Activated T-helper 1 cell treated with anti-CD3 and anti-CD28 coated beads, Interleukin-2, amount 50 U/mL, for 16 hours (primary cell): ENCODE measurements at regions not wholly inside any gene's neighbourhood (a gene's known extent, or its start where the extent isn't known, plus 50 kb on each side); places are given as distances from the start of the nearest gene placed in this dataset.

Experiments used
- DNase-seq, 2 donors: peaks; one replicate each; pipeline ENCODE4 v3.0.0-alpha.2; 2020; ENCODE audit warnings: low read depth in 1 of 2, low spot score in 1 of 2

- DNase-seq, result no peak
Observed at GRCh38 chr15:38854506-38854905, 289.9 kb upstream of the RASGRP1 start.

DNA sequence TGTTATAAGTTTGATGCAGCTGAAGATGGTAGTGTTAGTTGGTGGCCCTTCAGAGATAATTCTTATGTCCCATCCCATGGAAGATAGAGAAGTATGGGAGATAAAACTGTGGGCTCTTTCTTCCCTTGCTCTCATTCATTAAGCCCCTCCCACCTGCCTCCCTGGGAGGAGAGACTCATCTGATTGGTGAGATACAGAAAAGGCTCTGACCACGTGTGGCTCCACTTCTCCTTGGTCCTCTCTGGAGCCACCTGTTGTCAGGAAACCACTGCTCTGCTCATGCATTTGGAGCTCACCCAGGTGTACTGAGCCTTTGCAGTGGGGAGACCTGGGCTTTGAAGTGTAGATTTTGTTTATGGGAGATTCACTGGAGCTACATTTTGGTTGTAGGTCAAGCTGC is 293.2 kb upstream of the RASGRP1 start:
- DNase-seq, result no peak

- DNase-seq, result no peak
Observed at GRCh38 chr15:38859574-38859973, 295.0 kb upstream of the RASGRP1 start.

DNA sequence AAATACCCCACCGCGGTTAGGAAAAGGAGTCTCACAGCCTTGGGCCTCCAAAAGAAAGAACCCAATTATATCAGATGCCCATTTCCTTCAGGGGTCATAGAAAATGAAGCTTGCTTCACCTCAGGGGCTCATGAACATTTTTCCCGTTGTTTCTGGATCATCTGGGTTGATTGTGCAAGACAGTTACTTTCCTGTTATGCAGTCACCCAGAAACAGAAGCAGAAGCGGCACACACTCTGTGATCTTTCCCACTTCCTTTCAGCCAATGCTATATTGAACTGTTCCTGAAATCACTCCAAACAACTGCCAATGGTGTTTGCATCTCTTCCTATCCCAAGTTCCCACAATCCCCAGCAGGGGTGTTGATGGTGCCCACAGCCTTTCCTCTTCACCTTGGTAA is 295.6 kb upstream of the RASGRP1 start:
- no peak for DNase-seq

GRCh38 chr15:38860674-38861073 is 296.1 kb upstream of the RASGRP1 start:
- no peak for DNase-seq

GRCh38 chr15:38861108-38861507 is 296.5 kb upstream of the RASGRP1 start:
- no peak for DNase-seq

DNA sequence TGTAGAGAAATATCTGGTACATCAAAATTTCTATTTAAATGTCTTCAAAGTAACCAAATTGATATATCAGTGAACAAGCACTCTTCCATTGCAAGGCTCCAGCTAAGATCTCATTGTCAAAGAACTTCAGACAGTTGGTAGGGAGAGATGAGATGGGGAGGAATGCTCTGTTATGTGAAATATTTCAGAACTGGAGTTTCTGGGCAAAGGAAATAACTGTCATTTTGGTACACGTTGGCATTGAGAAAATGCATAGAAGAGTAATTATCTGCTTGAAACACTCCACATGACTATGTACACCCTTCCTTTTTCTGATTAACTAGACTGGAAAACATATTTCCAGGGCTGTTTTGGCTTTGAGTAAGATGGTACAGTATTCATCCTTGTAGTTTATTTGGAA is 297.5 kb upstream of the RASGRP1 start:
- DNase-seq, result no peak

GRCh38 chr15:38863381-38863780 is 298.8 kb upstream of the RASGRP1 start:
- no peak for DNase-seq

GRCh38 chr15:38864122-38864521 is 299.5 kb upstream of the RASGRP1 start:
- DNase-seq, result no peak

DNA sequence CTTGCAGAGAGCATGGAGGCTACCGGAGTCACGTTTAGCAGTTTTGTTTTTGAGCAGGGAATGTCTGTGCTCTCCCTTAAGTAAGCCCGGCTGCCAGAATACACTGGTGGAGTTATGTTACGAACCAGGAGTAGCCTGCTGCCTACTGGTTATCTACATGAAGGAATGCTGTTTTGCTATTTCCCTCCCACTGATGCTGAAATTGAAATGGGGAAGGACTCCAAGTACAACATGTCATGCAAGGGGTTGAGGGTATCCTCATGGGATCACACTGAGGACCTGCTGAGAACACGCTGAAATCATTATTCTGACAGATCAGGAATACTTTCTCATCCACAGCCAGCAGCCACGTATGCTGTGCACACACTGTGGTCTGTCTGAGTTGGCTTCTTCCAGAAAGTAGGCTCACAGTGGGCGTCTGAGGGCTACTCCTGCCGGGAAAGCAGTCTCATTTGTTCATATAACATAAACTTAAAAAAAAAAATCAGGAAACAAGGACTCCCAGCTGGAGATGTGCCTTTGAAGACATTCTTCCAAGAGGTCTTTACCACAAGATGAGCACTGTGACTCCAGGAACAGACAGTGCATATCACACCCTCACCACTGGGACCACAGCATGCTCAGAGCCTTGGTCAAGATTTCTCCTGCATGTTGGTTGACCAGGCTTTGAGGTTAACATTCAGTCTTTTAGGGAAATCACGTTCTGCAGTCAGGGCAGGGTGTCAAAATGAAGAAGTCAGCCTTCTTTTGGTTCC is 300.4 kb upstream of the RASGRP1 start:
- no peak for DNase-seq

DNA sequence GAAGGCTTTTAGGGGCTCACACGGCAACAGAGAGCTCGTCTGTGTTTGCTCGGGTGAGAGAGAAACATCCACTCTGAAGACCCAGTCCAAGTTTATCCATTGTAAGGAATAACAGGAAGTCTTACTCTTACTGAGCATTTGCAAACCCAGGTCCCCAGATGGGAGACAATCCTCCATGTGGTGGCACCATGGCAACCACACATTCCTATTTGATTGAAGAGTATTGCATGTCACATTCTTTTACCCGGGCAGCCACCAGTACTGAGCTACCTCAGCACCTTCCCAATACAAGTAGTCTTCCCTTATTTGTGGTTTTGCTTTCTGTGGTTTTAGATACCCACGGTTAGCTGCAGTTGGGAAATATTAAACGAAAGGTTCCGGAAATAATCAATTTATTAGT is 302.9 kb upstream of the RASGRP1 start:
- no peak for DNase-seq

DNA sequence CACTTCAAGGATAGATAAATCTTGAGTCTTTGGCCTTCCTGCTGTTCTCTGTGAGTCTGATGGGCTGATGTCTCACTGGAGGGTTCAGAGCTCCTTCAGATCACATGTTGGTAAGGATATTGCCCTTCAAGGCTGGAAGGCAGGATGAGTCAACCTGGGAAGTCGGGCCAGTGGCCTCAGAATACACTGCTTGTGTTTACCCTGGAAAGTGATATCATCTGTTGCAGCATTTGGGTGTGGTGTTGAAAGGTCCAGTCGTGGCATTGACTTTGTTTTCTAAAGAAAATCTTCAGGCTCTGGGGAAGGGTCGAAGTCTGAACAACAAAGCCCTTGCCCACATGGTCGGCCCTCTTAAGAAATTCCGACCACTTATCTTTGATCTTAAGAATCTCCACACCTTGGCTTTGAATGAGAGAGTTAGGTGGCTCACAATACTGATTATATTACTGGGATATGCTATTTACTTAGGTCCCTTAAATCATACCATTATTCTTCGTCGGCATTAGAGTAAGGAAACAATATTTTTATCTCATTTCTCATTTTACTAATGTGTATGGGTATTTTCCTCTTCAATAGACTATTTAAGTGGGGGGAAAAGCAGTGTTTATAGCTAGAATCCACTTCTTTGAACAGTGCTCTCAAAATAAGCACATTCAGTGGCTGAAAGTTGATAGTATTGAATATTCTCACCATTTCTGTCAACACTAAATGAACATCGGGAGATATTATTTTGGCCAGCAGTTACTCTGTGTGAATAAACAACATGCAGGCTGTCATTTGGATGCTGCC is 303.9 kb upstream of the RASGRP1 start:
- DNase-seq, result no peak

DNA sequence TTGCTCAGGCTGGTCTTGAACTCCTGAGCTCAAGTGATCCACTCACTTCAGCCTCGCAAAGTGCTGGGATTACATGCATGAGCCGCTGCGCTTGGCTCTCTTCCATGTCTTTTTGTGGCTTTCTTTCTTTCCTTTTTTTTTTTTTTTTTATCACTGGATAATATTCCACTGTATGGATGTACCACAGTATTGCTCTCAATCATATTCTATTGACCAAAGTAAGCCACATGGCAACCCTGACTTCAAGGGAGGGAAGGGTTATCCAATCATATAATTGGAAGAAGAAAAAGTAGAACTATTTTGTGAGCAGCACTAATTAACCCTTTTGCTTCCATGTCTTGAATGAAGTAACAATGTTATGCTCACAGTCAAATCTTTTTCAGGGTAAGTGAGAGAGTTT is 307.0 kb upstream of the RASGRP1 start:
- DNase-seq, result no peak

DNA sequence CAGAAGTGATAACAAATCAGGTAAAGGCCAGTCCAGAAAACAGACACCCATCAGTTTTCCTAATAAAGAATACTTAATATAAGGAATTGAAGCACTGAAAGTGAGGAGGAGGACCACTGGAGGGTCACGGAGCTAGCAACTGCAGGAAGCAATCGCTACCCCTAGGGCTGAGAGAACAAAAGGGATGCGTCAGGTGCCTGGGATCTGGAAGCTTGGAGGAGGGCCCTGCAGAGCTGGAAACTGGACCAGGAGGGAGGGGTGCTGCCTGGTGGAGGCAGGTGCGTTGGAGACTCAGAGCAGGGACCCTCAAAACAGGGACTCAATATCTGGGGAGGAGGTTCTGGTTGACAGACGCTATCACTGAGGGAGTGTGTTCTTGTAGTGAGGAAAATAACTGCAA is 308.1 kb upstream of the RASGRP1 start:
- no peak for DNase-seq

DNA sequence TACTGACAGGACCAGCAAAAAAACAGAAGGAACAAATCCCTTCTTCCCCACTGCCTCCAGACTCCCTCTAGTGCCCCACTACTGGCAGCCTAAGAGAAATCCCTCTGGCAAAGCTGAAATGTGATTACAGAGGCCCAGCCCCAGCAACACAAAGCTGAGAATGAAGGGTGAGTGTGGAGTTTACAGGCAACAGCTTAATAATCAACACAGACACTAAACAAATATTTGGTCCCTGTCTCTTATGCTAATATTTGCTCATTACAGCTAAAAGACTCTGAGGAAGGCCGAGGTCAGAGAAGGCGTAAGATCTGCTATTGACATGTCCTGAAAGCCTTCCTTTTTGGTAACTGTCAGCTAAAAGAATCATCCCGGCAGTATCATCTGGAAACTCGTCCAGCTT is 308.5 kb upstream of the RASGRP1 start:
- no peak for DNase-seq

DNA sequence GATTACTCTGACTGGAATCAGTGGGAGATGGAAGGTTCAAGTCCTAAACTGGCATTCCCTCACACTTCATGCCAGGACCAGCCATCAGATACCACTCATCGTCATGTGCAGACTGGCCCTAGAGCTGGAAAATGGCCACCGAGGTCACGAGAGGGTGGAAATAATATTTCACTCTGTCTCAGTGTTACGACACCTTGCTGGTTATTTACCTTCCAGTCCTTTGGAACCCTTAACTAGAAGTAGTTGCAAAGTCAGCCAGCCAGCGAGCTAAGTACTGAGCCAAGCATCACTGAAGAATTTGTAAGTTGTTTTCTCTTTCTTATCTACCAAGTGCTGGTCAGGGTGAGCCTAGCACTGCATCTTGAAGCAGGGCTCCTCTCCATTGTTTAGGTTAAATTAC is 309.9 kb upstream of the RASGRP1 start:
- no peak for DNase-seq

- no peak for DNase-seq
Observed at GRCh38 chr15:38876211-38876610, 311.6 kb upstream of the RASGRP1 start.

DNA sequence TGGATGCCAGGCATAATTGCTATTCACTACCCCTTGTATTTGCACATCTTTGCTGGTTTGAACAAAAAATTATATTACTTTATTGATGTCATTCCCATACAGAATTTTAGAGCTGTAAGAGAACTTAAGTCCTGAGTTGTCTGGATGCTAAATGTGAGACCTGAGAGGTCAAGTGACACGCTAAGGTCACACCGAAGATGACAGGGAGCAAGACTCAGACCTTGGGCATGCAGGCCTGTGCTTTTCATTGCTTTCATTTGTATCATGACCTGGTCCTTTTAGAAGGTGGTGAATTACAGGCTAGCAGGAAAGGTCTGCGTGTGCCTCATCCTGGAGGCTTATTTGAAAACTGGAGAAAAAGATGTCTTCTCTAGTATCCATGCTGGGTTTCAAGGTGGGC is 312.0 kb upstream of the RASGRP1 start:
- no peak for DNase-seq

DNA sequence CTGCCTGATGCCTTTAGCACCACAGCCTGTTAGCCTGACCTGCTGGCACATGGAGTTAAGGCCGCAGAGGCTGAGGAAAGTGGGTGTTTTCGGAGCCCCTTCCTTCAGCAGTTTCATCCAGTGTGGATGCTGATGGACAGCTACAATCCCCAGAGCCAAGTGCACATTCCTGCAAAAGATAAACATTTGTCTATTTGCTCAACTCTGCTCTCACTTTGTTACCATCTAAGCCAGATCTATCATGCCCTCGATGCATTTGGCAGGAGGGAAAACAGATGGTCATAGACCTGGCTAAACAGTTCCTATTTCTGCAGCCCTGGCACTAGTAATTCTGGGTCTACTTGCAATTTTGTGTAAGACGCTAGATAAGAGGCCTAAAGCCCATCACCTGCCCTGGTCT is 312.9 kb upstream of the RASGRP1 start:
- no peak for DNase-seq

GRCh38 chr15:38878026-38878425 is 313.4 kb upstream of the RASGRP1 start:
- no peak for DNase-seq

- no peak for DNase-seq
Observed at GRCh38 chr15:38878926-38879325, 314.3 kb upstream of the RASGRP1 start.

- no peak for DNase-seq
Observed at GRCh38 chr15:38879909-38880471, 315.4 kb upstream of the RASGRP1 start.
